GM06990 (cell line): ENCODE measurements at regions not wholly inside any gene's neighbourhood (a gene's known extent, or its start where the extent isn't known, plus 50 kb on each side); places are given as distances from the start of the nearest gene placed in this dataset.

Experiments used
- DNase-seq: peaks from one replicate; pipeline ENCODE4 v3.0.0-alpha.2; 2011; ENCODE audit not compliant: insufficient read length; ENCODE audit errors: extremely low read depth
- H3K27me3 ChIP-seq: replicated peaks from 2 replicates; pipeline ENCODE4 v1.6.0; 2011; ENCODE audit warnings: low read length; ENCODE audit not compliant: control insufficient read depth, insufficient read depth
- H3K36me3 ChIP-seq: 2 replicates; pipeline ENCODE4 v1.5.1; 2011; ENCODE audit warnings: low read length; ENCODE audit not compliant: control insufficient read depth, insufficient read depth
- H3K4me3 ChIP-seq: replicated peaks from 2 replicates; pipeline ENCODE4 v1.5.1; 2011; ENCODE audit warnings: low read depth, mild to moderate bottlenecking, control low read depth, low read length
- TF ChIP-seq, protein P1 (sequence below): IDR thresholded peaks from 2 replicates; pipeline ENCODE4 v1.5.1; 2011; ENCODE audit warnings: low read length, control low read depth, mild to moderate bottlenecking, inconsistent platforms; ENCODE audit not compliant: insufficient read depth, poor library complexity, severe bottlenecking

DNA sequence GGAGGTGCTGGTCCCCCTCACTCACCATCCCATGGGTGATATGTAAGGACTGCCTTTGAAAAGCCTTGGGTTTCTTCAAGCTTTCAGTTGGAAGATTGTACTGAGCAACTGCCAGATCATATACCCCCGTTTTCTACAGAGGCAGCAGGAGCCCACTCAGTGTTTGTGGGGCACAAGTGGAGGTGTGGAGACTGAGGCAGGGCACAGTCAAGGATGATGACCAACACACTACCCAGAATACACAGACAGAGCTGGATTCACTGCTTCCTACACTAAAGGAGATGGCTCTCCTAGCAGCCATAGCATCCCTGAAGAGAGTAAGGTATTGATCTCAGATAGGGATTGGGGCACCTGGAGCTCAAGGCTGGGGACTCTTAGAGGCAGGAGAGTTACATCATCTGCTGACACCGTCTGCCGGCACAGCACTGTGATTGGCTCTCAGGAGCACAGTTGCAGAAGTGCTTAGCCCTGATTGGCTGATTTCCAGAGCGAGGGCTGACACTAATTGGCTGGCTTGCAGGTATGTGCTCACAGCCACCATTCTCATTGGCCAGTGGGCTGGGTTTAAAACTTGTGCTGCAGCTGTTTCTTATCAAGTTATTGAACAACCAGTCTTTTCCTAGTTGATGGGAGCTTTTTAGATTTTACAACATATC lies 77.9 kb upstream of the PFKP start:
- TF ChIP-seq, protein P1, sequence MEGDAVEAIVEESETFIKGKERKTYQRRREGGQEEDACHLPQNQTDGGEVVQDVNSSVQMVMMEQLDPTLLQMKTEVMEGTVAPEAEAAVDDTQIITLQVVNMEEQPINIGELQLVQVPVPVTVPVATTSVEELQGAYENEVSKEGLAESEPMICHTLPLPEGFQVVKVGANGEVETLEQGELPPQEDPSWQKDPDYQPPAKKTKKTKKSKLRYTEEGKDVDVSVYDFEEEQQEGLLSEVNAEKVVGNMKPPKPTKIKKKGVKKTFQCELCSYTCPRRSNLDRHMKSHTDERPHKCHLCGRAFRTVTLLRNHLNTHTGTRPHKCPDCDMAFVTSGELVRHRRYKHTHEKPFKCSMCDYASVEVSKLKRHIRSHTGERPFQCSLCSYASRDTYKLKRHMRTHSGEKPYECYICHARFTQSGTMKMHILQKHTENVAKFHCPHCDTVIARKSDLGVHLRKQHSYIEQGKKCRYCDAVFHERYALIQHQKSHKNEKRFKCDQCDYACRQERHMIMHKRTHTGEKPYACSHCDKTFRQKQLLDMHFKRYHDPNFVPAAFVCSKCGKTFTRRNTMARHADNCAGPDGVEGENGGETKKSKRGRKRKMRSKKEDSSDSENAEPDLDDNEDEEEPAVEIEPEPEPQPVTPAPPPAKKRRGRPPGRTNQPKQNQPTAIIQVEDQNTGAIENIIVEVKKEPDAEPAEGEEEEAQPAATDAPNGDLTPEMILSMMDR, result no peak
- no peaks in the 10 kb centered on the region for H3K36me3 ChIP-seq
- no peaks in the 10 kb centered on the region; the same call in 1 of the 2 replicates for H3K27me3 ChIP-seq
- DNase-seq, result no peak
- no peak overlapping the region for H3K4me3 ChIP-seq

DNA sequence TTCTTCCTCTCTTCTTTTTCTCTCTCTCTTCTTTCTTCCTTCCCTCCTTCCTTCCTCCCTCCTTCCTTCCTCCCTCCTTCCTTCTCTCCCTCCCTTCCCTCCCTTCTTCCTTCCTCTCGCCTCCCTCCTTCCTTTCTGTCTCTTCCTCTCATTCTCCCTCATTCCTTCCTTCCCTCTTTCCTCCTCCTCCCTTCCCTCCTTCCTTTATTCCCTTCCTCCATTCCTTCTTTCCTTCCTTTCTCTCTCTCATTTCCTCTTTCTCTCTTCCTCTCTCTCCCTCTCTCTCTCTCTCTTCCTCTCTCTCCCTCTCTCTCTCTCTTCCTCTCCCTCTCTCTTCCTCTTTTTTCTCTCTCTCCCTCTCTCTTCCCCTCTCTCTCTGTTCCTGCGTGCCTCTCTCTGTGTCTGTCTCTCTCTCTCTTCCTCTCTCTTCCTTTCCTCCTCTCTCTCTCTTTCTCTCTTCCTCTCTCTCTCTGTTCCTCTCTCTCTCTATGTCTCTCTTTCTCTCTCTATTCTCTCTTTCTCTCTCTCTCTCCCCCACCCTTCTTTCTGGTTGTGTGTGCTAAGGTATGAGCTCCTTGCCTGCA lies 80.1 kb upstream of the PFKP start:
- DNase-seq, result no peak
- H3K4me3 ChIP-seq, result no peak overlapping the region
- H3K27me3 ChIP-seq, result no peaks in the 10 kb centered on the region; the same call in 1 of the 2 replicates
- H3K36me3 ChIP-seq, result no peaks in the 10 kb centered on the region
- TF ChIP-seq, protein P1, result no peak

DNA sequence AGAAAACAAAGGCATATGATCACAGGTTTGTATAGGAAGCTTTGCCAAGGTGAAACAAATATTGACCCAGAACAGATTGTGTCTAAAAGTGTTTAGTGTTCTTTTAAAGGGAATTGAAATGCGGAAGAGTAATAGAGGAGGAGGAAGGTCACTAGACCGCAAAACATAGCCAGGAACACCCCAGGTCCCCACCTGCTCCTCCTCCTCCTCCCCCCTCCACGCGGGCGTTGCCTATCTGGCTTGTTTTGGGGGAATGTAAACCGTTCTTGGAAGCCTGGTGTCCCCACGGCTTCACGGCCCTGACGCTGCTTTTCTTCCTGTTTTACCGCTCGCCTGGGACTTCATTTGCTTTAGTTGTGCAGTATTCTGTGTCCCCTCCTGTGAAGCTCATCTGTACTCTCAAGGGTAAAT lies 81.0 kb upstream of the PFKP start:
- Histone ChIP-seq H3K4me3 (no peak overlapping the region), H3K27me3 (no peaks in the 10 kb centered on the region; the same call in 1 of the 2 replicates), H3K36me3 (no peaks in the 10 kb centered on the region)
- DNase-seq, result no peak
- TF ChIP-seq, protein P1, result no peak

DNA sequence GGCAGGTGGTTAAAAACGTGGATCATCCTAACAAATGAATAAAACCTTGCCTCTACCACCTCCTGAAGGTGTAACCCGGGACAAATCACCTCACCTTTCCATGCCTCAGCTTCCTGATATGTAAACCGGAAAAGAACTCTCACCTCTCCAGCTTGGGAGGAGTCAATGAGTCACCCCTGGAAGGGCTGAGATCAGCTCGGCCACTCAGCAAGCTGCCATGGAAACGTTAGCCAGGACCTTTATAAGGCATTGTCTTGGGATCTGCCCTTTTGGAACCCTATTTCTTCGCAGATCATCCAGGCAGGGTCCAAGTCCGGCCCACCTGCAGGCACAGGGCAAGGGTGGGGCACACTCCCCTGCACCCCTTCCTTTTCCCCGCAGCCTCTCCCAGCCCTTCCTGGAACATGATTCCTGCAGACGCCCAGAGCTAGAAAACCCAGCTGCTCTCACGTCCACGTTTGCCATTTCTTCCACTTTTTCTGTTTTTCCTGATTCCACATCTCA lies 81.6 kb upstream of the PFKP start:
- H3K4me3 ChIP-seq, result no peak overlapping the region
- H3K27me3 ChIP-seq, result no peaks in the 10 kb centered on the region; the same call in 1 of the 2 replicates
- H3K36me3 ChIP-seq, result no peaks in the 10 kb centered on the region
- DNase-seq, result no peak
- TF ChIP-seq, protein P1, result no peak

DNA sequence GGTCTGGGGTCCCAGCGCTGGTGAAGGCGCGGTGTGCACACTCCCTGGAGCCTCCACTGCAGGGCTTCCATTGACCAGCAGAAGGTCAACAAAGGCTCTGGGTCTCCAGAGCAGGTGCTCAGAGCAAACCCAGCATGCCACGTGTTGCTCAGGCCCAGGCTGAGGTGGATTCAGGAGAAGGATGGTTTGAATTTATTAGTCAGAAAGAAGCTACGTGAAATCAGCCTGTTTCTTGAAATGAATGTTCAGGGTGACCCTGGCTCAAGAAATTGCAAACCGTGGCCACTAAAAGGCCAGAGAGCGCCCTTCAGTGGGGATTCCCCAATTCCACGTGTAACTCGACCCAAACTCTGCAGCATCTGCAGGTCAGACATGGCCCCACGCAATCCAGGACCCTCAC lies 82.7 kb upstream of the PFKP start:
- H3K4me3 ChIP-seq, result no peak overlapping the region
- DNase-seq, result no peak
- no peaks in the 10 kb centered on the region for H3K36me3 ChIP-seq
- TF ChIP-seq, protein P1, result no peak
- H3K27me3 ChIP-seq, result no peaks in the 10 kb centered on the region; the same call in 1 of the 2 replicates
